Cardiac muscle cell (in vitro differentiated cells and primary cell): ENCODE measurements at regions not wholly inside any gene's neighbourhood (a gene's known extent, or its start where the extent isn't known, plus 50 kb on each side); places are given as distances from the start of the nearest gene placed in this dataset.
A peak's percentile ranks its signal among the peaks of the same experiment; 100 is the strongest.

Experiments
- DNase-seq, 2 donors: peaks; one replicate each; pipeline versions ENCODE4 v3.0.0 to v3.0.0-alpha.2; 2010 to 2017; ENCODE audit warnings: low read depth in 1 of 2, low spot score in 1 of 2
- H3K27ac ChIP-seq: fragments of 200-600 bp; sonication (generic); 2 replicates; pipeline ENCODE4 v1.5.1; 2016
- H3K27me3 ChIP-seq: fragments of 200-600 bp; sonication (generic); 2 replicates; pipeline ENCODE4 v1.6.0; 2016; ENCODE audit warnings: control low read depth
- H3K36me3 ChIP-seq: fragments of 200-600 bp; sonication (generic); 2 replicates; pipeline ENCODE4 v1.5.1; 2016; ENCODE audit warnings: control low read depth
- H3K4me1 ChIP-seq: fragments of 200-600 bp; sonication (generic); 2 replicates; pipeline ENCODE4 v1.8.1; 2017; ENCODE audit warnings: low read depth, mild to moderate bottlenecking, mixed run types
- H3K4me3 ChIP-seq: fragments of 200-600 bp; sonication (generic); 2 replicates; pipeline ENCODE4 v1.5.1; 2016; ENCODE audit warnings: mild to moderate bottlenecking
- H3K9me3 ChIP-seq: fragments of 200-600 bp; sonication (generic); 2 replicates; pipeline ENCODE4 v1.5.1; 2017; ENCODE audit warnings: low read depth, mild to moderate bottlenecking, control low read depth
- TF ChIP-seq, protein P1 (sequence below): IDR thresholded peaks from 2 replicates; pipeline ENCODE4 v1.5.1; 2012; ENCODE audit warnings: low read depth, mild to moderate bottlenecking, low read length

DNA sequence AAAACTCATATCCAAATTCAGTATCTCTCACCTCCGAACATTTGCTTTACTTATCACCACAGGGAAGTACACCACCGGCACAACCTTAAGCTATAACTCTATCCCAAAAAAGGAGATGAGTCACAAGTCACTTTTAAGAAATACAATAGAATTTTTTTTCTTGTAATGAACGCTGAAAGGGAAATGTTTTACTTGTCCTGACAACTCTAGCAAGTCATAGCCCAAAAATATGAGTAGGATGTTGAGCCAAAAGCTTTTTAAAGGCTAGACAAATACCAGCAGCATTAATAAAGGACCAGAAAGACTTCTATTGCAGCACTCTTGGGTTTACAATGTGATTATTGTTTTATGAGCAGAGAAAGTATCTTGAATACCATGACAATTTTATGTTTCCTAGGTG is 147.3 kb upstream of the FST start:
- H3K4me1 ChIP-seq = no peaks in the 10 kb centered on the region
- H3K9me3 ChIP-seq = no peaks in the 10 kb centered on the region
- H3K4me3 ChIP-seq = no peak overlapping the region
- no peaks in the 10 kb centered on the region for H3K36me3 ChIP-seq
- DNase-seq = peak in 1 of 2 donors; percentile 67
- H3K27ac ChIP-seq = no peak overlapping the region
- H3K27me3 ChIP-seq = no peaks in the 10 kb centered on the region
- TF ChIP-seq, protein P1, sequence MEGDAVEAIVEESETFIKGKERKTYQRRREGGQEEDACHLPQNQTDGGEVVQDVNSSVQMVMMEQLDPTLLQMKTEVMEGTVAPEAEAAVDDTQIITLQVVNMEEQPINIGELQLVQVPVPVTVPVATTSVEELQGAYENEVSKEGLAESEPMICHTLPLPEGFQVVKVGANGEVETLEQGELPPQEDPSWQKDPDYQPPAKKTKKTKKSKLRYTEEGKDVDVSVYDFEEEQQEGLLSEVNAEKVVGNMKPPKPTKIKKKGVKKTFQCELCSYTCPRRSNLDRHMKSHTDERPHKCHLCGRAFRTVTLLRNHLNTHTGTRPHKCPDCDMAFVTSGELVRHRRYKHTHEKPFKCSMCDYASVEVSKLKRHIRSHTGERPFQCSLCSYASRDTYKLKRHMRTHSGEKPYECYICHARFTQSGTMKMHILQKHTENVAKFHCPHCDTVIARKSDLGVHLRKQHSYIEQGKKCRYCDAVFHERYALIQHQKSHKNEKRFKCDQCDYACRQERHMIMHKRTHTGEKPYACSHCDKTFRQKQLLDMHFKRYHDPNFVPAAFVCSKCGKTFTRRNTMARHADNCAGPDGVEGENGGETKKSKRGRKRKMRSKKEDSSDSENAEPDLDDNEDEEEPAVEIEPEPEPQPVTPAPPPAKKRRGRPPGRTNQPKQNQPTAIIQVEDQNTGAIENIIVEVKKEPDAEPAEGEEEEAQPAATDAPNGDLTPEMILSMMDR = no peak

DNA sequence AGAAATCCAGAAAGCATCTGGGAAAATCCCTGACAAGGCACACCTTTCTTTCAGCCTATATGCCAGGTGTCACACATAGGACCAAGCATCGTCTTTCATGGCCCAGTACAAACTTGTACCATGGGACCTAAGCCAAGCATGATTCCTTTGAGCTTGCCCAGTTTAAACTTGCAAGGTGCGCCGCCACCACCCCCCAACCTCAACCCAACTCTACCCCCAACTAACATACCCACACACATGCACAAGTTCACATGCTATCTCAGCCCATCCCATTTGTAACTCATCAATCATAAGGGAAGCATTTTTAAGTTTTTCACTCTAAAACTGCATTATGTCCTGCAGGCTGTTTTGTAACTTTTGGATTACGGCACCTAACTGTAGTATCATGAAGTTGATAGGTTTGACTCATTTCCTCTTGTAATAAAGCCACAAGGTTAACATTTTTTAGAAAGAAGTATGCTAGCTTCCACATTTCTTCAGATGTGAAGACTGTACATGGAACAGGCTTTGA is 145.9 kb upstream of the FST start:
- no peak overlapping the region for H3K27ac ChIP-seq
- H3K4me1 ChIP-seq = no peaks in the 10 kb centered on the region
- H3K36me3 ChIP-seq = no peaks in the 10 kb centered on the region
- no peaks in the 10 kb centered on the region for H3K9me3 ChIP-seq
- no peak overlapping the region for H3K4me3 ChIP-seq
- TF ChIP-seq, protein P1 = no peak
- DNase-seq = peak in 1 of 2 donors; percentile 81
- no peaks in the 10 kb centered on the region for H3K27me3 ChIP-seq

- no peak overlapping the region for H3K27ac ChIP-seq
- no peaks in the 10 kb centered on the region for H3K36me3 ChIP-seq
- no peaks in the 10 kb centered on the region for H3K4me1 ChIP-seq
- DNase-seq = peak in 1 of 2 donors; percentile 12
- TF ChIP-seq, protein P1 = no peak
- H3K27me3 ChIP-seq = no peaks in the 10 kb centered on the region
- no peak overlapping the region for H3K4me3 ChIP-seq
- no peaks in the 10 kb centered on the region for H3K9me3 ChIP-seq
These were observed 145.3 kb upstream of the FST start for GRCh38 chr5:53335115-53335514.

- H3K36me3 ChIP-seq = no peaks in the 10 kb centered on the region
- no peaks in the 10 kb centered on the region for H3K9me3 ChIP-seq
- H3K27ac ChIP-seq = no peak overlapping the region
- TF ChIP-seq, protein P1 = no peak
- H3K4me3 ChIP-seq = no peak overlapping the region
- no peaks in the 10 kb centered on the region for H3K27me3 ChIP-seq
- DNase-seq = no peak
- H3K4me1 ChIP-seq = no peaks in the 10 kb centered on the region
These were observed 142.6 kb upstream of the FST start for GRCh38 chr5:53337827-53338226.

DNA sequence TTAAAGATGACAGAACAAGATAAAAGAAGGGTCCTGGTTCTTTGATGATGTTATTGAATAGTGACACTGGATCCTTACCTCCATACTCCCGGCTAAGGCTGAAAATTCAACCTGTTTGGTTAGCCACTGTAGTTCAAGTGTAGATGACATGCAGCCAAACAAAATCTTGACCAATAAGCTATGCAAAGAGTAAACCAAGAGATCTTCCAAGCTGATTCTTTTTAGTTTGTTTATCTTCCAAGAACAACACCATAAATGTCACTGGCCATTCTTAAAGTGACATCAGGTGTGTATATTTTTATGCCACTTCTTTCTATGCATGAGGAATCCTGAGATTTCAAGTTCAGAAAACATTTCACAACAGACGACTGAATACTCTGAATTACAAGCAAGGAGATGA is 141.5 kb upstream of the FST start:
- Histone ChIP-seq H3K27me3 (no peaks in the 10 kb centered on the region), H3K4me1 (no peaks in the 10 kb centered on the region), H3K4me3 (no peak overlapping the region), H3K9me3 (no peaks in the 10 kb centered on the region), H3K36me3 (no peaks in the 10 kb centered on the region), H3K27ac (no peak overlapping the region)
- TF ChIP-seq, protein P1 = no peak
- no peak for DNase-seq
